HT1080 (cell line): ENCODE measurements at regions not wholly inside any gene's neighbourhood (a gene's known extent, or its start where the extent isn't known, plus 50 kb on each side); places are given as distances from the start of the nearest gene placed in this dataset.
A peak's percentile ranks its signal among the peaks of the same experiment; 100 is the strongest.

ENCODE experiments used
- DNase-seq: peaks from one replicate; pipeline ENCODE4 v3.0.0-alpha.2; 2015; ENCODE audit warnings: low read depth

DNA sequence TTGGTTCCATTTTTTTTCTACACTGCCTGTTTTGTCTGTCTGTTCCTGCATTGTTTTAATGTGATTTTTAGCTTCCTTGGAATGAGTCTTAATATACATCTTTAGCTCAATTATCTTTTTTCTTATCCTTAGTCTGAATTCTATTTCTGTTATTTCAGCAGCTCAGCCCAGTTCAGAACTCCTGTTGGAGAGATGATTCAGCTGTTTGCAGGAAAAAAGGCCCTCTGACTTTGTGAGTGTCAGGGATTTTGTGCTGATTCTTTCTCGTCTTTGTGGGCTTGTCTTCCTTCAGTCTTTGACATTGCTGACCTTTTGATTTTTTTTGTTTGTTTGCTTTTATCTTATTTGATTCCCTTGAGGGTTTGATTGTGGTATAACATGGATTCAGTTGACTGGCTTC is 343.2 kb upstream of the TRAM1L1 start:
- no peak for DNase-seq

DNA sequence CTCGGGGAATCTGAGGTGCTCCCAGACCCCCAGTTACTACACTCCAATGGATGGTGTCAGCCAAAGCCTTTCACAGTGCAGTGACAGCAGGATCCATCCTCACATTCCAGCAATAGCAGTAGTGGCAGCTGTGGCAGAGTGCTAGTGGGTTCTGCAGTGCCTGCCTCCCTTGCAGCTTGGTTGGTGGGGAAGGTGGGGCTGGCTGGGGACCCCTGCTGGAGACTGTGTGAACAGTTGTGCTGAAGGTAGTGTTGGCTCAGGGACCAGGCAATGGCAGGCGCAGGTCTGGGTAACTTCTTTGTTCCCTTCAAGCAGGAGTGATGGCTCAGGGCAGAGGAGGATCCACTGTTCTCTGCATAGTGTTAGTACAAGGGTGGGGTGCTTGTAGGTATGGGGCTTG is 343.7 kb upstream of the TRAM1L1 start:
- no peak for DNase-seq

DNA sequence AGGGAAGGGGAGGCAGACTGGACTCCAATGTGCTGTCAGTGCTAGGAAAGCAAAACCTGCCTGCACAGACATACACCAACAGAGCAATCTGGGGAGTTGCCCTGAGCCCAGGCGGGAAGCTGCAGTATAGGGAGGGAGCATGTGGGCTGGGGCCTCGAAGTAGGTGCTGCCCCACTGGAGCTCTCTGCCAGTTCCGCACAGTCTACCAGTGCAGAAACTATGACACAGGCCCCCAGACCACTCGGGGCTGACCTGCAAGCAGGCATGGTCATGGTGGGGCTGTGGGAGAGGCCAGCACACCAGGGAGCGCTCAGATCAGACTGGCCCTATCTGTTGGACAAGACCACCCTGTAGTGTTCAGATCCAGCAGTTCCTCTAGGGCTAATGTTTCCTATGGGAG is 344.1 kb upstream of the TRAM1L1 start:
- DNase-seq = no peak

DNA sequence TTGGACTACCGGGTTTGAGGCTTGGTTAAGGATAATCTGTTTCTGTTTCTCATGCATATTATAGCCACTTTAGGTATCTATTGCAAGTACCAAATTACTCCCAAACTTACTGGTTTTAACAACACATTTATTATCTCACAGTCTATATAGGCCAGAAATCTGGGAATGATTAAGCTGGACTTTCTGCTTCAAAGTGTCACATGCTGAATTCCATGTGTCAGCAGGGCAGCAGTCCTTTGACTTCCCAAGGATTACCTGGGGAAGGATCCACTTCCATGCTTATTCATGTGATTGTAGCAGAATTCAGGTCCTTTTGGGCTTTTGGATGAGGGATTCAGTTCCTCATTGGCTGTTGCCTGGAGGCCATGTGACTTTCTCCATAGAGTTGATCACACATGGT is 349.0 kb upstream of the TRAM1L1 start:
- no peak for DNase-seq

DNA sequence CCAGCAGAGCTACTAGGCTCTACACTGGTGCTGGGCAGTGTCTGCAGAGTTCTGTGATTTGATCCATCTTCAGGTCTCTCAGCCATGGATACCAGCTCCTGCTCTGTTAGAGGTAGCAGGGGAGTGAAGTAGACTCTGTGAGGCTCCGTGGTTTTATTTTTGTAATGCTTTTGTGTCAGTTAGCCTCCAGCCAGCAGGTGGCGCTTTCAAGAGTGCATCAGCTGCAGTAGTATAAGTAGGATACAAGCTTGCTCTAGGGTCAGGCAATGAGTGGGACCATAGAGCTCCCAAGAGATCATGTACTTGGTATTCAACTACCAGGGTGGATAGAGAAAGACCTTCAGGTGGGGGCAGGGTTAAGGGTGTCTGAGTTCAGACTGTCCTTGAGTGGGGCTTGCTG is 362.5 kb upstream of the TRAM1L1 start:
- DNase-seq = peak; percentile 35

DNA sequence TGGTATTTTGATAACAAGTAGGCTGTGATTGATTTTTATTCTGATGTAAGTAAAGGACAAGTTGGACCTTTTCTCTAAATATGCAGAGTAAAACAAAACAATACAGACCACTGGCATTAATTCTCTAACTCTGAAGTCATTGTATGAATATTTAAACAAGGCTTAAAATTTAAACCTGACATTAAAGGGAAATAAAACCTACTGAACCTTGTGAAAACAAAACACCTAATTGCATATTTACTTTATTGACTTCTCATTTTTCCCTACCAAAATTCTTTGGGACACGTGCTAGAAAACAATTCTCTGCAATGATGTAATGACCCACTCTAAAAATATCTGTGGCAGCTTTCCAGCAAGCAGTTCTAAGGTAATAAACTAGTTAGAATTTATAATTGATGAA is 369.7 kb upstream of the TRAM1L1 start:
- no peak for DNase-seq

DNA sequence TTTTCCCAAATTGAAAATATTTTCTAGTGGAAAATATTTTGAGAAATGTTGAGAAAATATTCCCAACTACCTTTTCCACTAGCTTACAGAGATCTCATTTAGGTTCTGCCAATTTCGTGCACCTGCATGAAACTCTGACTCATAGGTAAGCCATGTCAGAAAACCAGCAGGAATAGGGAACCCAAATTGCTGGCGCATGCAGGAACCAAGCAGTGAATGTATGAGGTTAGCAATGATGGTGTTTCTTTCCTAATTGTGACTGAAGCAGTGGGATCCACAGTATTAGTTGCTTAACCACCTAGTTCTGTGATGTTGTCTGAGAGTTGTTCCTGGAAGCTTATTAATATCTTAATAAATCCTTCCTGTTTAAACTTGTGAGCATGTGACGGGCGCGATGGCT is 381.0 kb upstream of the TRAM1L1 start:
- DNase-seq = no peak

DNA sequence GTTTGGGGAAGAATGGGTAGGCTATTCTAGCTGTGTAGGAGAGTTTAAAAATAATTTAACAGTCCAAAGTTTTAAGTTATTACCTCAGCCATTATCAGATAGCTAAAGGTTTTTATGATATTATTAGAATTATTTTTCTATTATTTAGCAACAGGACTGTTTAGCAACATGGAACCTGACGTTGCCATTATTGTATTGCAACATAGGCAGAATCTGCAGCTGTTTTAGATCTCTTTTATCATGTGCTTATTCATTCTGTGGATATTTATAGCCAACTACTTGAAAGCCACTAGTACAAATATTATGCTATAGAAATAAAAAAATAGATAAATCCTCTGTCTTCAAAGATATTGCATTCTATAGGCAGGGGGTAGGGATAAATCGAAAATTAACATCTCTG is 382.0 kb upstream of the TRAM1L1 start:
- no peak for DNase-seq

DNA sequence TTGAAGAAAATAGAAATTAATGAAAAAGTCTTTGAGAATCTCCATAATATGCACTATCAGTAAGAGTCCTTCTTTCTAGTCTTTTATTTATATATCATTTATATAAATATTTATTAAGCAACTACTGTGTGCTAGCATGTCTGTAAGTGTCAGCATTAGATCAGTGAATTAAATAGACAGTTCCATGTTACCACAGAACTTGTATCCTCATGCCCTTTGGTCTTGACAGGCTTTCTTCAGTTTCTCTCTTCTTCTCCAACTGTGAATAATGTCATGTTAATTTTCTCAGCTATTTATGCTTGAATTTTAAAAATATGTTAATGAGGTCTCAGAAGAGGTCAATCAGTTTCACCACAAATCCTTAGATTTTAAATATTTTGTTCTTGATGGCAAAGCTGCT is 389.6 kb upstream of the TRAM1L1 start:
- no peak for DNase-seq

DNA sequence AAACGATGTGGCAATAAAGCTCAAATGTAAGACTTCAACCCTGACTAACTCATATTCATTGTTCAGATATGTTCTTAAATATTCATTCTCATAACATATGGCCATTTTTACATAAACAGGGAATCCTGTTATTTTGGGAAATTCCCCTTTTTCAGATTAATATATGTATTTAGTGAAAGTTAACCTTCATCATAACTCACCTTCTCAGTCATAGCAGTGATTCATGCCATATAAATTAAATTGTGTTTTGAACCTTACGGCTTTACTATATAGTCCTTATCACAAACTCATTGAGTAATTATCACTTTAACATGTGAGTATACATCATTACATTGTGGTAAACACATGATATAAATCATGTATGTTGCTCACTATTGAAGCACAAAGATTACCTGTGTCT is 392.5 kb upstream of the TRAM1L1 start:
- no peak for DNase-seq

DNA sequence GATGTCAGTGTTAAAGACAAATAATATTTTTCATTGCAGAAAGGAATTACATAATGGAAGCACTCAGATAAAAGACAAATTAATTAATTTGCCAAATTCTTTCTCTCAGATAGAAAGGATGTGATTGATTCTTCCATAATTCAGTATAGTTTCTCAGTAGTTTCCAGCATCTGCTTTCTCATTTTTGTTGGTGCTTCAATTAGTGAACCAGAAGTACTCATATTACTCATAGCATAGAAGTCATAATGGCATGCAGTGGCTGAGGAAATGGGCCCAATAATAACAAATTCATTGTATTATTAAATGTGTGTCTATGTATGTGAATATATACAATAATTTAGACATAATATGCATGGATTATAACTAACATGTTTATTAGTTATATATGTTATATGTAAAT is 393.3 kb upstream of the TRAM1L1 start:
- DNase-seq = no peak

DNA sequence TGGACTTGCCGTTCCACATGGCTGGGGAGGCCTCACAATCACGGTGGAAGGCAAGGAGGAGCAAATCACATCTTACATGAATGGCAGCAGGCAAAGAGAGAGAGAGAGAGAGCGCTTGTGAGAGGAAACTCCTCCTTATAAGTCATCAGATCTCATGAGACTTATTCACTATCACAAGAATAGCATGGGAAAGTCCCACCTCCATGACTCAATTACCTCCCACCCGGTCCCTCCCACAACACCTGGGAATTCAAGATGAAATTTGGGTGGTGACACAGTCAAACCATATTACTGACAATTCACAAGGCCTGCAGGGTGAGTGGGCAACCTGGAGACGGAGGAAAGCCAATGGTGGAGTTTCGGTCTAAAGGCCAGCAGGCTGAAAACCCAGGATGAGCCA is 394.3 kb upstream of the TRAM1L1 start:
- DNase-seq = peak; percentile 25

DNA sequence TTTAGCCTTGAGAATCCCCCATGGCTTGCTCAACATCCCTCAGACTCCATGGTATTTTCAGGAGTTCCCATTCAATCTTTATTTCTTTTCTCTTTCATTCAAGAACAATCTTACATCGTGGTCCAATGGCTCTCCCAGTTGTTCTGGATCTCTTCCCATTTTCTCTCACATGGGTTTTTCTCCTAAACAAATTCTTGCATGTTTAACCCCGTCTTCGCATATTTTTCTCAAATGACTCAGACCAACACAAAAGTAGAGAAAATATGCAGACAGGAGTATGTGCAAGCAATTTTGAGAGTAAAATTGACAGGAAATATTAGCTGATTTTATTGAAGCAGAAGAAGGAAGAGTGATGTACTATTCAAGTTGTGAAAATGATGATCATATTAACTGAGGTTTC is 396.4 kb upstream of the TRAM1L1 start:
- no peak for DNase-seq

DNA sequence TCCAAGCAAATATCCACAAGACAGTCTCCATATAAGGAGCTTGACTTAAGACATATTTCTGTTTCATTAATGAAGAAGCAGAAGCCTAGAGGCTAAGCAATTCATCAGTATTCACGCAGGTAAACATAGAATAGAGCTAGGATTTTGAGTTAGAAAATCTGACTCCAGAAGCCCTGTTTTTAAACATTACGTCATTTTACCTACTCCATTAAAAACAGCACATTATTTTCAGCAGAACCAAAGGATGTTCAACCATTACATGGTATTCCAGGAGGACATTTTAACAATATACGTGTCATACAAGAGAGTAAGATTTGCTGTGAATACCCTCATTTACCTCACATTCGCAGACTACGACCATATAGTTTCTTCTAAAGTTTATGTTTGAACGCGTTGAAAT is 403.3 kb upstream of the TRAM1L1 start:
- no peak for DNase-seq

DNA sequence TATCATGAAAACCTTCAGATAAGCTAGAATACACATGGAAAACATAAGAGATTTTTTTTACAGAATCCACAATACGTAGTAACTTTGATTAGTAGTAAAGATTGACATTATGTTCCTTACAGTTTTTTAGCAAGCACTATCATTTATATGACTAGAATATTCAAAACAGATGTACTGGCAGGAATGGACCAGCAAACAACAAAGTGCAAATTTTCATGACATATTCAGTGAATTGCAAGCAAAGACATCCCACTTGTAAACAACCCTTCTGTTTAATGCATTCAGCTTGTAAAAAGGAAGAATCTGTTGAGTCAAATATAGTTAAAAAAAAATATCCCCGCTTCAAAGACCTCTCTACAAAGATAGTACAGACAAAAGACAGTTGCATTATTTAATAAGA is 403.7 kb upstream of the TRAM1L1 start:
- DNase-seq = no peak

DNA sequence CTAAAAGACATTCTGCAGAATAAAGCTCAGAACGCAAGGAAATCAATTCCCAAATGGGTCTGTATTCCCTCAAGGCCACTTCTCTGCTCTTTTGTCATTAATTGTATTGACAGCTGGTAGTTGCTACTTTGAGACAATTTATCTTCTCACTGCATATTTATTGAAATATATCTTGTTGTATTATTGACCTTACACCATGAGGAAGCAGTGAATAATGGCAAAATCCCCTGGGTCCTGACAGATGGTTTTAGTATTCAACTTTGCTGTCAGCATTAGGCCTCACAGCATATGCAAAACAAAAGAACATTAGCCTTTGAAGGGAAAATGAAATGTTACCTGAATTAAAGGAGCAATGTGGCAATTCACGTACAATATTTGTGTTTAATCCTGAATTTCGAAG is 406.1 kb upstream of the TRAM1L1 start:
- no peak for DNase-seq

DNA sequence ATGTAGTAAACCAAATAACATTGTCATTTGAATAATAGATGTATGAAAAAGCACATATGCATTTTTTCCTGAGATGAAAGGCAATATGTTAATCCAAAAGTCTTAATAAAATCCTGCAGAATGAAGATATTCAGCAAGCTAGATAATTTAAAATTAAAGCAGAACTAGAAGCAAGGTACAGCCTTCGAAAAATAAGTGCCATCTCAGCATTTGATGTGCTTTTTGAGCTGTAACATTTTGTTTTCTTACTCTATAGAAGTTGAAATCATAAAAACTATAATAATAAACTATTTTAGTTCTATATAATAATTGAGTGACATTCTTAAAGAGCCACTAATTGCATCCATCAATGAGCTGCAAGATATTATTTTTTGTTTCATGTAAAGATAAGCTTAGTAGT is 410.4 kb upstream of the TRAM1L1 start:
- no peak for DNase-seq

DNA sequence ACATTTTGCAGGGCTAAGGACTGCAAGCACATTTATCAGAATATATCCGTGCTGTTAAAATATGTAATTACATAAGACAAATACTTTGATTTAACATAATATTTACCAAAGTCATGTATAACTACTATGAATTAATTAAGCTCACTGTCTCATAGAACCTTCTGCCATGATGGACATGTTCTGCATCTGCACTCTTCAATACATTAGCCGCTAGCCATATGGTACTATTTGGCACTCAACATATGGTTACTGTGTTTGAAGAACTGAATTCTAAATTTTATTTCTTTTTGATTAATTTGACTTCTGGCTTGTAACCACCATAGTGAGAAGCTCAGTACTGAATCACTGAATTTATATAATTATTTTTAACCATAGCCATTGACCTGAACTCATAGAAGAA is 427.0 kb upstream of the TRAM1L1 start:
- no peak for DNase-seq

DNA sequence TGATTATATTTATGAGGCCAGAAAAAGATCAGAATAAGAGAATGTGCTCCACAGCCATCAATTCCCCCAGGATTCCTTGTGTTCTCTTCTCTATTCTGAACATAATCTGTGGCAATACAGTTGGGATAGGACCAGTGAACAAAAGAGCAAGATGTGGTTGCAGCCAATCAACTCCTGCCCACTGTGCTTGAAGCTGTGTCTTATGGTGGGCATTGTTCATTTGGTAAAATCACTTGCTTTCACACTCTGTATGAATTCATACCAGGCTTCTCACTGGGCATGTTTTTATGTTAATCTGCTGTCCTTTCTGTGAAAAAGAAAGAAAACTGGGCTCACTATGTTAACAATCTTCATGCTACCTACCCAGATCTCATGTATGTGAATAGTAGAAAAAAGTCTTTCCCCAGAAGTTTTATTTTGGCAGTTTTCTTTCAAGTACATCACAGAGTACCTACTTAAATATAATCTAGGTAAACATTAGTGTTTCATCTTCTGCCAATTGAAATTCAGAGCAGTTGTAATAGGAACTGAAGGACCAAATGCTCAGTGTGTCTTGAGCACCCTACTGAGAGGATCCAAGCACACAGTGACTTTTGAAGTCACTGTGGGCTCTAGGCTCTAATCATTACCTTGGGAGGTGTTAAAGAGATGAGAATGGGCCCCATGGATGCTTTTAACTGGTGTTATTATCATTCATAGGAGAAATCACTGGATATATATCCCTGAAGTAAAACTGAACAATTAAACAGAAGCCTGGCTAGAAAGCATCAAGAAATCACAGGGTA is 429.2 kb upstream of the TRAM1L1 start:
- DNase-seq = no peak

DNA sequence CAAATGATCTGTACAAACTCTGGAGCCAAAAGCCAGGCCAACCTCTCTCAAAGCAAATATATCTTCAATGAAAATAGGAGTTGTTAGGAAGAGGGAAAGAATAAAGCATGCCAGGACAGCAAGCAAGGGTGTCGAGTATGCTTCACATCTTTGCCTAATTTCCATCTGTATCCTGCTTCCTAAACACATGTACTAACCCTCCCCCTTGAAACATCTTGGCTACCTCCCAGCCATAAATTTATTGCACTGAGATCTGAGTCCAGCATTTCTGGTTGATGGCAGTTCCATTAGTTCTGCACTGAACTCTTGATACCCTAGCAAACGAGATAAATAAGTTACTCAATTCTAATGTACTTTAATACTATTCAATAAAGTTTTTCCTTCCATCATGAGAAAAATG is 430.5 kb upstream of the TRAM1L1 start:
- DNase-seq = no peak

DNA sequence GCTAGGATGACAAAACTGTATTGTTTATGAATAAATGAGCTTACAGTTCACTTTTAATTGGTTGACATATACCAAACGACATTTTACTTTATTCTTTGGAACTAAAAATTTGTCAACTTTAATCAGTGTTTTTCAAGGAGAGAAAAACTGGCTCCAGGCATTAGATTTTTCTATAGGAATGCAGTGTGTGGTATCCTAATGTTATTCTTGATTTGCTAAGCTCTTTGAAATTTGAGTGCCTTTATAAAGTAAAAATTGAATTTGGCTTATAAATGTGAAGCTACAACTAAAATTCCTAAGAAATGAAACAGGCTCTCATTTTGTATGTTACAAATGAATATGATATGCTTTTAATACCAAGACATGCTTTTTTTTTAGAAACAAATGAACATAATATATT is 442.2 kb upstream of the TRAM1L1 start:
- DNase-seq = no peak

DNA sequence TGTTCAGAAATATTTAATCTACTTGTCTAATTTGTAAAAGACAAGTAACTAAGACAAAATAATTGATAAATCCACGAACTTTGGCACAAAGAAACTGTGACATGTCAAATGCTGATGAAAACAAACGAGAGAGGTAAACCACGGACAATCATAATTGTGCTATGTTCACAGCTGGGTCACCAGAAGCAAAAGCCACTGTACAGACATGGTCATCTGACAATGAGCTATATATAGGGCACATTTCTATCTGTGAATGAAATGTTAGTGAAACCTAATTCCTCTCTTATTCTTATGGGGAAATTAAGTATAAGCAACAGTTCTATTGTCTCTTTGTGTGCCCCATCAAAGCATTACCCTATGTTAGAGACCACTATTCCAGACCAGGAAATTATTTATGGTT is 444.0 kb upstream of the TRAM1L1 start:
- no peak for DNase-seq

DNA sequence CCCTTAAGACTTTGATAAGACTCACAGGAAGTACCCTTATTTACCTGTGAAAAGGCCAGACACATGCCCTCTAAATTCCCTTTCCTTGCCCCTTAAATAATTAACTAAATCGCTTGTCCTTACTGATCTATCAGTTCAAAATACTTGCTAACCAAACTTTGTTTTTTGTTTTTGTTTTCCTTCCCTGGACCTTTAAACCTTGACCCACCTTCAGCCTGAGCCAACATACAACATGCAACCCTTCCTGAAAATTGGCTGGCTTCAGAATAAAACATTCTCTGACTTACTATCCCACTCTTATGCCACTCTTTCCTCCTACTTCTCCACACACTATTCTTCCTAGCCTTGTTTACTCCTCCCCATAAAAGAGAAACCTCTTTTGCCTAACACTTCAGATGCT is 448.1 kb upstream of the TRAM1L1 start:
- DNase-seq = no peak

DNA sequence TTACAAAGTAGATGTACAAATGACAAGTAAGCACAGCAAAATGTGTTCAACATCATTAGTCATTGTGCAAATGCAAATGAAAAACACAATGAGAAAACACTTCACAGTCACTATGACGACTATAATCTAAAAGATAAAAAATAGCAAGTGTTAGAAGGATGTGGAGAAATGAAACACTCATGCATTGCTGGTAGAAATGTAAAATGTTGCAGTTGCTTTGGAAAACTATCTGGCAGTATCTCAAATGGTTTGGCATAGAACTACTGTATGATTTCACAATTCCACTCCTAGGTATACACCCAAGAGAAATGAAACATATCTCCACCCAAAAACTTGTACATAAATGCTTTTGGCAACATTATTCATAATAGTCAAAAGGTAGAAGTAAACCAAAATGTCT is 459.7 kb upstream of the TRAM1L1 start:
- DNase-seq = no peak
